Calu3 (cell line): ENCODE measurements at regions not wholly inside any gene's neighbourhood (a gene's known extent, or its start where the extent isn't known, plus 50 kb on each side); places are given as distances from the start of the nearest gene placed in this dataset.

Experiments
- BruUV-seq: library from RNA; stranded (reverse); fragments of 400-500 nt; replicated peaks from 2 replicates; lab custom pipeline; 2021; lab: Mats Ljungman, UMichigan
- CTCF ChIA-PET: fragments of 300-600 bp; sonication (Branson Sonifier 250); formaldehyde crosslinking; loops from one replicate; lab custom pipeline; 2022; ENCODE audit warnings: antibody characterized with exemption; lab: Charles Lee
- DNase-seq: peaks from one replicate; pipeline ENCODE4 v3.0.0; 2022
- H3K27ac Mint-ChIP-seq: one replicate; pipeline ENCODE4 v1.8.0; 2022; ENCODE audit warnings: mixed read lengths; ENCODE audit not compliant: unreplicated experiment
- H3K27me3 Mint-ChIP-seq: one replicate; pipeline ENCODE4 v1.8.0; 2022; ENCODE audit warnings: mixed read lengths; ENCODE audit not compliant: unreplicated experiment
- H3K36me3 Mint-ChIP-seq: one replicate; pipeline ENCODE4 v1.8.0; 2022; ENCODE audit warnings: mild to moderate bottlenecking, moderate library complexity, mixed read lengths; ENCODE audit not compliant: insufficient read depth, unreplicated experiment
- H3K4me1 Mint-ChIP-seq: one replicate; pipeline ENCODE4 v1.8.0; 2022; ENCODE audit warnings: mild to moderate bottlenecking, low read depth, mixed read lengths; ENCODE audit not compliant: unreplicated experiment
- H3K4me3 Mint-ChIP-seq: one replicate; pipeline ENCODE4 v1.8.0; 2022; ENCODE audit warnings: mild to moderate bottlenecking, low read depth, moderate library complexity, mixed read lengths; ENCODE audit not compliant: unreplicated experiment
- H3K9me3 Mint-ChIP-seq: one replicate; pipeline ENCODE4 v1.8.0; 2022; ENCODE audit warnings: low read depth, mixed read lengths; ENCODE audit not compliant: unreplicated experiment
- CTCF ChIP-seq: fragments of 200-600 bp; IDR thresholded peaks from one replicate; pipeline ENCODE4 v1.8.0; 2022; ENCODE audit warnings: antibody characterized with exemption; ENCODE audit not compliant: unreplicated experiment
- intact Hi-C: fragments of 100-400 bp; cut with micrococcal nuclease; formaldehyde crosslinking; loops from one replicate; pipeline ENCODE4 v1.10.0; 2022; ENCODE audit not compliant: unreplicated experiment

GRCh38 chr13:85544756-85545155 lies 254.5 kb downstream of the SLITRK6 start:
- DNase-seq = no peak
- TF ChIP-seq CTCF = no peak
- H3K27me3 Mint-ChIP-seq = no peaks in the 10 kb centered on the region

GRCh38 chr13:85543144-85543543 lies 256.1 kb downstream of the SLITRK6 start:
- intact Hi-C loops = no loop called here
- BruUV-seq = no TSS peak
- H3K27me3 Mint-ChIP-seq = no peaks in the 10 kb centered on the region
- CTCF ChIA-PET = no interaction called here
- no peak for DNase-seq
- H3K4me3 Mint-ChIP-seq = no peak overlapping the region
- no peak overlapping the region for H3K27ac Mint-ChIP-seq
- H3K4me1 Mint-ChIP-seq = no peaks in the 10 kb centered on the region
- H3K36me3 Mint-ChIP-seq = no peaks in the 10 kb centered on the region
- no peaks in the 10 kb centered on the region for H3K9me3 Mint-ChIP-seq
- no peak for TF ChIP-seq CTCF

More at GRCh38 chr13:85544756-85545155, 254.5 kb downstream of the SLITRK6 start:
- no peaks in the 10 kb centered on the region for H3K36me3 Mint-ChIP-seq
- no TSS peak for BruUV-seq
- no peaks in the 10 kb centered on the region for H3K9me3 Mint-ChIP-seq
- no peak overlapping the region for H3K4me3 Mint-ChIP-seq
- H3K4me1 Mint-ChIP-seq = no peaks in the 10 kb centered on the region
- no peak overlapping the region for H3K27ac Mint-ChIP-seq
- CTCF ChIA-PET = no interaction called here
- intact Hi-C loops = no loop called here

- Mint-ChIP-seq H3K27ac (no peak overlapping the region), H3K27me3 (no peaks in the 10 kb centered on the region), H3K4me1 (no peaks in the 10 kb centered on the region), H3K4me3 (no peak overlapping the region), H3K9me3 (no peaks in the 10 kb centered on the region), H3K36me3 (no peaks in the 10 kb centered on the region)
- BruUV-seq = no TSS peak
- intact Hi-C loops = no loop called here
- DNase-seq = no peak
- no peak for TF ChIP-seq CTCF
- CTCF ChIA-PET = no interaction called here
These were observed 257.7 kb downstream of the SLITRK6 start for GRCh38 chr13:85541476-85541875.

- Mint-ChIP-seq H3K4me3 (no peak overlapping the region), H3K9me3 (no peaks in the 10 kb centered on the region), H3K4me1 (no peaks in the 10 kb centered on the region), H3K36me3 (no peaks in the 10 kb centered on the region), H3K27me3 (no peaks in the 10 kb centered on the region), H3K27ac (no peak overlapping the region)
- no peak for TF ChIP-seq CTCF
- CTCF ChIA-PET = no interaction called here
- intact Hi-C loops = no loop called here
- no TSS peak for BruUV-seq
- no peak for DNase-seq
These were observed 260.3 kb downstream of the SLITRK6 start for GRCh38 chr13:85538957-85539356.
